GM23248 (cell line): ENCODE measurements at regions not wholly inside any gene's neighbourhood (a gene's known extent, or its start where the extent isn't known, plus 50 kb on each side); places are given as distances from the start of the nearest gene placed in this dataset.

ENCODE experiments used
- DNase-seq: peaks from one replicate; pipeline ENCODE4 v3.0.0-alpha.2; 2015
- H2AFZ ChIP-seq: fragments of 200-600 bp; sonication (generic); 2 replicates; pipeline ENCODE4 v1.6.1; 2016; ENCODE audit warnings: antibody characterized with exemption
- H3F3A ChIP-seq: fragments of 200-600 bp; sonication (generic); 2 replicates; pipeline ENCODE4 v1.6.1; 2016; ENCODE audit warnings: mild to moderate bottlenecking, antibody characterized with exemption, mixed run types; ENCODE audit not compliant: insufficient read depth
- H3K27ac ChIP-seq: fragments of 200-600 bp; sonication (generic); 2 replicates; pipeline ENCODE4 v1.5.1; 2016; ENCODE audit warnings: mild to moderate bottlenecking
- H3K27me3 ChIP-seq: fragments of 200-600 bp; sonication (generic); replicated peaks from 2 replicates; pipeline ENCODE4 v1.6.1; 2016; ENCODE audit warnings: mild to moderate bottlenecking; ENCODE audit not compliant: insufficient read depth
- H3K36me3 ChIP-seq: fragments of 200-600 bp; sonication (generic); 2 replicates; pipeline ENCODE4 v1.6.1; 2016; ENCODE audit warnings: low read depth, mild to moderate bottlenecking
- H3K4me1 ChIP-seq: fragments of 200-600 bp; sonication (generic); 2 replicates; pipeline ENCODE4 v1.6.1; 2016; ENCODE audit warnings: mild to moderate bottlenecking; ENCODE audit not compliant: insufficient read depth
- H3K4me2 ChIP-seq: fragments of 200-600 bp; sonication (generic); one replicate; pipeline ENCODE4 v1.6.1; 2016; ENCODE audit warnings: mild to moderate bottlenecking; ENCODE audit not compliant: unreplicated experiment
- H3K4me3 ChIP-seq: fragments of 200-600 bp; sonication (generic); 2 replicates; pipeline ENCODE4 v1.5.1; 2016; ENCODE audit warnings: mild to moderate bottlenecking
- H3K79me2 ChIP-seq: fragments of 200-600 bp; sonication (generic); 2 replicates; pipeline ENCODE4 v1.6.1; 2016; ENCODE audit warnings: mild to moderate bottlenecking; ENCODE audit not compliant: insufficient read depth
- H3K9ac ChIP-seq: fragments of 200-600 bp; sonication (generic); 2 replicates; pipeline ENCODE4 v1.6.1; 2016; ENCODE audit warnings: mild to moderate bottlenecking
- H3K9me2 ChIP-seq: fragments of 200-600 bp; sonication (generic); 2 replicates; pipeline ENCODE4 v1.6.1; 2016; ENCODE audit warnings: mixed run types, mild to moderate bottlenecking, moderate library complexity; ENCODE audit not compliant: insufficient read depth
- H3K9me3 ChIP-seq: fragments of 200-600 bp; sonication (generic); one replicate; pipeline ENCODE4 v1.6.1; 2017; ENCODE audit warnings: low read depth
- H4K20me1 ChIP-seq: fragments of 200-600 bp; sonication (generic); 2 replicates; pipeline ENCODE4 v1.6.0; 2016; ENCODE audit not compliant: insufficient read depth
- EZH2 ChIP-seq: fragments of 200-600 bp; sonication (generic); IDR thresholded peaks from 2 replicates; pipeline ENCODE4 v1.6.1; 2018; ENCODE audit warnings: antibody characterized with exemption, mild to moderate bottlenecking; ENCODE audit not compliant: insufficient read depth, poor library complexity, severe bottlenecking
- EZH2phosphoT487 ChIP-seq: fragments of 200-600 bp; sonication (generic); IDR thresholded peaks from 2 replicates; pipeline ENCODE4 v1.6.1; 2018; ENCODE audit warnings: antibody characterized with exemption, moderate library complexity, mild to moderate bottlenecking, low read depth; ENCODE audit not compliant: insufficient read depth
- WGBS, 2 experiments: methylation state at CpG; one replicate each; pipeline ENCODE4 v1.1.6; 2015 to 2017; ENCODE audit warnings: low lambda C conversion rate in 2 of 2, low coverage in 1 of 2; ENCODE audit errors: missing lambda C conversion rate in 2 of 2; 5-methylcytosine and 5-hydroxymethylcytosine counted together
- in situ Hi-C: fragments of 300-500 bp; cut with MboI; formaldehyde crosslinking; loops from 2 replicates; pipeline ENCODE4 v1.15.0; 2020

DNA sequence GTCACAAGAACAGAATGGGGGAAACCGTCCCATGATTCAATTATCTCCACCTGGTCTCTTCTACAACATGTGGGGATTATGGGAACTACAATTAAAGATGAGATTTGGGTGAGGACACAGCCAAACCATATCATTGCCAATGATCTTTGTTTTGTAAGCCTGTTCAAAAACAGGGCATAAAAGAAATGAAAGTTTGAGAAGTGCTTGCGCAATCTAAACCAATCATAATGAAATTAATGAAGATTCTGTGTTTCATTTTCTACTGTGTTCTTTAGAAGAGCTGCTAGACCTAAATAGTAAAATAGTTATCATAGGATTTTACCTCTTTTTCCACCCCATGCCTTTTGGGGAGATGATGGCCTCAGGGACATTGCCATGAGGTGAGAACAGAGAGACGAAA is 761.3 kb downstream of the HDGFL1 start:
- Histone ChIP-seq H4K20me1 (no peaks in the 10 kb centered on the region), H3K9ac (no peak overlapping the region), H3K9me3 (no peaks in the 10 kb centered on the region), H3K36me3 (no peaks in the 10 kb centered on the region), H3K4me1 (no peaks in the 10 kb centered on the region), H3K4me3 (no peak overlapping the region), H3K27me3 (no peaks in the 10 kb centered on the region), H3K4me2 (no peak overlapping the region), H3K79me2 (no peaks in the 10 kb centered on the region), H3F3A (no peaks in the 10 kb centered on the region), H3K27ac (no peak overlapping the region), H3K9me2 (no peaks in the 10 kb centered on the region), H2AFZ (no peak overlapping the region)
- in situ Hi-C loops = no loop called here
- DNase-seq = no peak
- TF ChIP-seq EZH2phosphoT487 (no peak), EZH2 (no peak)
- WGBS, 2 experiments = 49 to 58% methylated on average over 3 of the region's 3 CpGs

DNA sequence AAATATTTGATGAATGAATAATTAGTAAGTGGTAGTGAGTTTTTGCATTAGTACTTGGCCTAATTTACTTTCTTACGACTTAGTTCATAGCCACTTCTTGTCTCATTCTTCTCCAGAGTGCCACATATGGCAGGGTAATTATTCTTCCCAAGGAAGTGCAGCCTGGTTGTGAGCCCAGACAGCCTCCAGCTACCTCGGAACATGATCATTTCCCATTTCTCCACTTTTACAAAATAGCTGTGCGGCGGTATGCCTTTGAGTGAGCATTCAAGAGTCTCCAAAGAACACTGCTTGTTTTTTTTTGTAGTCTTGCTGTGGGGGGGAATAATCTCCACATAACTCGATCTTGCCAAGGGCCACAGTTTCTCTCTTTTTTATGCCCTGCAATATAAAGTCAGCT is 765.0 kb downstream of the HDGFL1 start:
- Histone ChIP-seq H3K27ac (no peak overlapping the region), H3K9me2 (no peaks in the 10 kb centered on the region), H3K4me3 (no peak overlapping the region), H3K36me3 (no peaks in the 10 kb centered on the region), H3K4me2 (no peak overlapping the region), H2AFZ (no peak overlapping the region), H3K27me3 (no peaks in the 10 kb centered on the region), H4K20me1 (no peaks in the 10 kb centered on the region), H3K4me1 (no peaks in the 10 kb centered on the region), H3F3A (no peaks in the 10 kb centered on the region), H3K9me3 (no peaks in the 10 kb centered on the region), H3K9ac (no peak overlapping the region), H3K79me2 (no peaks in the 10 kb centered on the region)
- no peak for DNase-seq
- in situ Hi-C loops = no loop called here
- TF ChIP-seq EZH2 = no peak
- TF ChIP-seq EZH2phosphoT487 = no peak
- WGBS, 2 experiments = 21 to 27% methylated on average over 5 of the region's 5 CpGs

DNA sequence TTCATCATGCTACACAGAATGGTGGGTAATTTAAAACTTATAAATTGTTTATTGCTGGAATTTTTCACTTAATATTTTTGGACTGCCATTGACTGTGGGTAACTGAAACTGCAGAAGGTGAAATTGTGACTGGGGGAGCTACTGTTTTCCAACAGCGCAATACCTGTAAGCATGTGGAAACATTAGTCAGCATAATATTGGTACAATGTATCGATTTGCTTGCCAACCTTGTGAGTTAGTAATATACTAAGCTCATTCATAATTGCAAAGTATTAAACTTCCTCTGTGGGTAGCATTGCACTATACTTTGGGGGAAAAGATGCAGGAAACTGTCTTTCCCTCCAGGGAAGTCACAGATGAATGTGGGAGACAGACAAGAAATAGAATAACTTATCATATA is 766.5 kb downstream of the HDGFL1 start:
- no peaks in the 10 kb centered on the region for H3K27me3 ChIP-seq
- WGBS, 2 experiments = 47 to 54% methylated on average over 2 of the region's 2 CpGs
- no peak for TF ChIP-seq EZH2
- no peak for TF ChIP-seq EZH2phosphoT487

DNA sequence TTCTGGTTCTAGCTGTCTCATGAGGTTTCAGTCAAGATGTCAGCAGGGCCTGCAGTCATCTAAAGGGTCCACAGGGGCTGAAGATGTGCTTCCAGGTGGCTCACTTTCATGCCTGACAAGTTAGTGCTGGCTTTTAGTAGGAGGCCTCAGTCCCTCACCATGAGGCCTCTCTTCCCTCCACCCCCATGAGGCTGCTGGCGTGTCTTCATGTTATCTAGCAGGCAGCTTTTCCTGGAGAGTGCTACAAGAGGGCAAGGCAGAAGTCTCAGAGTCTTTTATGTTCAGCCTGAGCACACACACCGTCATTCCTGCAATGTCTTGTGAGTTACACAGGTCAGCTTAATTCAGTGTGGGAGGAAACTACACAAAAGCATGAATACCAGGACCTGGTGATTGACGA is 769.9 kb downstream of the HDGFL1 start:
- no peak overlapping the region for H3K9ac ChIP-seq
- 26 to 31% methylated on average over 3 of the region's 3 CpGs for WGBS, 2 experiments
- H3K9me2 ChIP-seq = no peaks in the 10 kb centered on the region

More for the DNA sequence above, 766.5 kb downstream of the HDGFL1 start:
- Histone ChIP-seq H2AFZ (no peak overlapping the region), H3K4me3 (no peak overlapping the region), H3K4me2 (no peak overlapping the region), H3K4me1 (no peaks in the 10 kb centered on the region), H3K9ac (no peak overlapping the region), H3K79me2 (no peaks in the 10 kb centered on the region), H3F3A (no peaks in the 10 kb centered on the region), H4K20me1 (no peaks in the 10 kb centered on the region), H3K9me3 (no peaks in the 10 kb centered on the region), H3K9me2 (no peaks in the 10 kb centered on the region), H3K36me3 (no peaks in the 10 kb centered on the region), H3K27ac (no peak overlapping the region)
- no peak for DNase-seq
- in situ Hi-C loops = no loop called here

DNA sequence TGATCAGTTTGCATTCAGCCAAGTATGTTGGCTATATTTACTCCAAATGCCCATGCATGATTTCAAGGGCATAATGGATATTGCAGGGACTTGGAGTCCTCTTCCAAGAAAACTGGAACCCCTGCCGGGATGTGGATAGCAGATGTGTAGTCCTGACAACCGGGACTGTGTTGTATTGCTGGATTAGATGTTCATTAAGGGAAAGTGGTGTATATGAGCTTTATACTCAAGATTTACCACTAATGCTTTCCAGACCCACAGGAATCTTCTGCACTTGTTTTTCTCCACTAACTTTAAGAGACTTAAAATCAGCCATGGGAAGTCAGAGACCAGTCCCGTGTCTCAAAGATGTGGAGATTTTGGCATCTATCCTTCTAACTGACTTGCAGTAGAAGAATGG is 770.9 kb downstream of the HDGFL1 start:
- Histone ChIP-seq H3K27ac (no peak overlapping the region), H3K4me1 (no peaks in the 10 kb centered on the region), H3K36me3 (no peaks in the 10 kb centered on the region), H3F3A (no peaks in the 10 kb centered on the region), H3K27me3 (no peaks in the 10 kb centered on the region), H3K4me2 (no peak overlapping the region), H3K9ac (no peak overlapping the region), H4K20me1 (no peaks in the 10 kb centered on the region), H3K9me2 (no peaks in the 10 kb centered on the region), H2AFZ (no peak overlapping the region), H3K9me3 (no peaks in the 10 kb centered on the region), H3K79me2 (no peaks in the 10 kb centered on the region), H3K4me3 (no peak overlapping the region)
- WGBS, 2 experiments = 5 to 6% methylated on average over 3 of the region's 3 CpGs
- DNase-seq = no peak
- no peak for TF ChIP-seq EZH2
- TF ChIP-seq EZH2phosphoT487 = no peak
- in situ Hi-C loops = no loop called here

More for the DNA sequence above, 769.9 kb downstream of the HDGFL1 start:
- no peaks in the 10 kb centered on the region for H3K27me3 ChIP-seq
- no peaks in the 10 kb centered on the region for H3K36me3 ChIP-seq
- H3K79me2 ChIP-seq = no peaks in the 10 kb centered on the region
- DNase-seq = no peak
- no peak for TF ChIP-seq EZH2phosphoT487
- no peak for TF ChIP-seq EZH2
- no peak overlapping the region for H2AFZ ChIP-seq
- H3K27ac ChIP-seq = no peak overlapping the region
- H4K20me1 ChIP-seq = no peaks in the 10 kb centered on the region
- in situ Hi-C loops = no loop called here
- no peaks in the 10 kb centered on the region for H3K4me1 ChIP-seq
- H3F3A ChIP-seq = no peaks in the 10 kb centered on the region
- no peak overlapping the region for H3K4me2 ChIP-seq
- H3K4me3 ChIP-seq = no peak overlapping the region
- H3K9me3 ChIP-seq = no peaks in the 10 kb centered on the region
